NOMO-1 treated with dmso at 0.1 percent for 144 hours (cell line): ENCODE measurements at regions not wholly inside any gene's neighbourhood (a gene's known extent, or its start where the extent isn't known, plus 50 kb on each side); places are given as distances from the start of the nearest gene placed in this dataset.
"Not testable (repeated sequence)": the region's sequence is repeated elsewhere in the genome, so short reads cannot be mapped to it uniquely, and the experiment has no call there.

Experiments
- DNase-seq: peaks from one replicate; lab custom pipeline; 2025; ENCODE audit not compliant: unreplicated experiment; lab: John Stamatoyannopoulos, UW

DNA sequence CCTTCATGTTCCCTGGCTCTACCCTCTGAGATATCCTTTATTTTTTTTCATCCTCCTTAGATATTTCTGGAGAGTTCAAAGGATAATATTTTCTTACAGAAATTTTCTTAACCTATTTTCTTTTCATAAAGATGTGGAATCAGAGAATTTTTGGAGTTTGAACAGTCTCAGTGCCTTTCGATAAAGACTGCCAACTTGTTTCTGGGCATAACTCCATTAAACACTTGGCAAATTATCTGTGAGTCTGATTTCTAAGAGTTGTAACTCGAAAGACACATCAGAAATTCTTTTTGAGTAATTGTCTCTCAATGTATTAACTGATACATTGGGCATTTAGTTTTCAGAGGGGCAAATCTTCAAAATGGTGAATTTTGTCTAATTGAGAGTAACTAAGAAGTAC lies 1255.6 kb downstream of the NCAM2 start:
- no peak for DNase-seq

DNA sequence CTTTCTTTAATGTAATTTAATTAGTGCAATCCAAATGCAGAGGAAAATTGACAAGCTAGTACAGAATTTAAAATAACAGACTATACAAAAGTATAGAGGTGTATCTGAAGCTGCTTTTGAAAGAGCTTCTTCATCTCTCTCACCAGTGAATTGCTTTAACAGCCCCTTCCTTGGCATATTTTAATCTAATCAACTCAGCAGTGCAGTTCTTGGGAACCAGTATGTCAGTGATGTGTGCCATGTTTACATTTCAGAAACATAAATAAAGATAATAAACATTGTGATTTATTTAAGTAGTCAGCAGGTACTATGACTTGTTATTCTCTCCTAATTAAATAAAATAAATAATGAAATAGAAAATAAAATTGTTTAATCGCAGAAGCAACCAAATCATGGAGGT lies 1260.6 kb downstream of the NCAM2 start:
- no peak for DNase-seq

- DNase-seq = no peak
These were observed 1262.1 kb downstream of the NCAM2 start for GRCh38 chr21:22260274-22260673.

- DNase-seq = no peak
These were observed 1265.7 kb downstream of the NCAM2 start for GRCh38 chr21:22263890-22264289.

DNA sequence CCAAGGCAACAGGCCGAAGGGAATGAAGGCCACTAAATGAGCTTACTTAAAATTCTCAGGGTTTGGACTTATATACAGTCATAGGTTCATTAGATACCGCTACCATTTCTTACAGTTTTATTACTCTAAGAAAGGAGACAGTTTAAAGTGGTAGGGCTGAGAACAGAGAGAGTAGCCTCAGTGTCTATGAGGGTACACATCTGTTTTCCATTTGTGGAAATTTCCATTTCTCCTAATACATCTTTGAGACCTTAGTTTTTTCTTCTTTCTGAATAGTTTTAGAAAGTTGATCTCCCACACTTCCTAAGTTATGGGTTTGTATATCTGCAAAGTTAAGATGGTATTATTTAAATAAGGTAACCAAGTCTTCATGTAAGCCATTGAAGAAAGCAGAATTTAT lies 1279.1 kb downstream of the NCAM2 start:
- DNase-seq = no peak

GRCh38 chr21:22278366-22278765 lies 1280.2 kb downstream of the NCAM2 start:
- no peak for DNase-seq

- DNase-seq = no peak
These were observed 1282.6 kb downstream of the NCAM2 start for GRCh38 chr21:22280851-22281250.

- DNase-seq = no peak
These were observed 1290.8 kb downstream of the NCAM2 start for GRCh38 chr21:22288885-22289499.

GRCh38 chr21:22292144-22292543 lies 1293.9 kb downstream of the NCAM2 start:
- no peak for DNase-seq

DNA sequence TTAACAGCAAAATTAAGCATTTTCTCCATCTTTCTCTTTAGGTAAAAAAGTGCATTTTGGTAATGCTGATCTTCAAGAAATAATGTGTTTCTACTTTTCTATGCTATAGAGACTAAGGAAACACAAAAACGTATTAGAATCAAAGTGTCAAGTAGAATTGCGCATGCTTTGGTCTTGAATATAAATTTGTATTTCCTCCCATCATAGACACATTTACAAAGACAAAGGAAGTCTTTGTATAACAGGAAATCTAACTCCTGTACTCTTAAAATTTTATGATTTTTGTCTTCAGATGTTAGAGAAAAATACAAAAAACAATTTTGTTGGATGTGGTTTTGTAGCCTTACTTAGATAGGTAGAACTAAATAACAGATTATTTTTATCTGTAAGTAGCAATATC lies 1299.4 kb downstream of the NCAM2 start:
- no peak for DNase-seq

DNA sequence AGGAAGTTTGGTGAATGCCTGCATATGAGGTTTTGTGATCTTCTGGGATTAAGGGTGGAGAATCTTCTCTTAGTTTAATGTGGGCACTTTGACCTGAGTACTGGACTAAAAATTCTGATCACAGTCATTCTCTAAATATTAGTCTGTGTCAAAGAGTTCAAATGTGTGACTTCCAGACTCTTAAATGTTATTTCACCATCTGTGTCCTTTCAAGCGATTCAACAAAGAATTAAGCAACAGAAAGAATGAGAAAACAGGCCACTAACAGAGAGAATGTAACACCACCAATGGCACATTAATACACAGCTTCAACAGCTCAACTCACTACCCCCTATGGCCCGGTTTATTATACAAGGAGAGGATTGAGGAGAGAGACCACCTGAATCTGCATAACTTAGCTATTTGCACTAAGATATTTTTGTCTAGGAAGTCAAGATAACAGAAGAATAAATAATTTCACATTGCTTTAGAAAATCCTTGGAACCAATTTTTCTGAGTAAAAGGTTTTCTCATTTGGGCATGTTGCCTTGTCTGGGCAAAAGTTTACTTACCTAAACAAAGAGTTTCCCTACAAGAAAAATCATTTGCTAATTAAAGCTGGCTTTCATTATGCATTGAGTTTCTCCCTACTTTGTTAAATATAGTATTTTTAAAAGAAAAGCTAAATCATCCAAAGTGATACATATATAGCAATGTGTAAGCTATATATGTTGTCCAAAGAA lies 1313.7 kb downstream of the NCAM2 start:
- no peak for DNase-seq

- DNase-seq = no peak
These were observed 1316.8 kb downstream of the NCAM2 start for GRCh38 chr21:22314963-22315362.

DNA sequence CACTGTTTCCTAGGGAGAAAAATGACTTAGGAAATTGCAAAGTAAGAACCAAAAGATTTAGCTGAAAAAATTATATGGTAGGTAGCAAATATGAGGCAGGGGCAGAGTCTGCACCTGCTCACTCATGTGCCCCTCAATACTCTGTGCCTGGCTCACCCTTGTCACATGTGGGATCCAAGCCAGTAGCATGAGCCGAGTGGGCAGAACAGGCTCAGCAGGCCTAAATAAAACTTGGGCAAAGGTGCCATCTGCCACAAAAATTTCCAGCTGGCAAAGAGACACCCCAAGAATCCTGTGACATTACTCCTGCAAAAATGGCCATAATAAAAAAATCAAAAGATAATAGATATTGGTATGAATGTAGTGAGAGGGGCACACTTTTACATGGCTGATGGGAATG lies 1321.2 kb downstream of the NCAM2 start:
- DNase-seq = no peak

GRCh38 chr21:22342889-22343288 lies 1344.7 kb downstream of the NCAM2 start:
- DNase-seq = no peak

- DNase-seq = no peak
These were observed 1345.1 kb downstream of the NCAM2 start for GRCh38 chr21:22343303-22343702.

- no peak for DNase-seq
These were observed 1345.5 kb downstream of the NCAM2 start for GRCh38 chr21:22343721-22344120.

DNA sequence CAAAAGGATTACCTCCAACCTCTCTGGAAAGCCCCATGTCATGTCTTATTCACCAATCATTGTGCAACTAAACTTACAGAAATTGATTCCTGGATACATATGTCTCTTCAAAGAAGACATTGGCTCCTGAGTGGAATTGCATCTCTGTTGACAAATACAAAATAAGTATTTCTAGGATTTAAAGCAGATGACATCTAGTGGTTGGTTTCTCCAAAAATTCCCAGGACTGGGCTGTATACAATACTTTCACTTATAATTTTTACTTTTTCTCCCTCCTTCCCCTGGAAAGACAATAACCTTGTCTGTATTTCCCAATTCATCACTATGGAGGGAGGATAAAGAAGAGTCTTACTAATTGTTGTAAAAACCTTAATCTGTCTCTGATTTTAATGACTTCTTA lies 1347.4 kb downstream of the NCAM2 start:
- no peak for DNase-seq

DNA sequence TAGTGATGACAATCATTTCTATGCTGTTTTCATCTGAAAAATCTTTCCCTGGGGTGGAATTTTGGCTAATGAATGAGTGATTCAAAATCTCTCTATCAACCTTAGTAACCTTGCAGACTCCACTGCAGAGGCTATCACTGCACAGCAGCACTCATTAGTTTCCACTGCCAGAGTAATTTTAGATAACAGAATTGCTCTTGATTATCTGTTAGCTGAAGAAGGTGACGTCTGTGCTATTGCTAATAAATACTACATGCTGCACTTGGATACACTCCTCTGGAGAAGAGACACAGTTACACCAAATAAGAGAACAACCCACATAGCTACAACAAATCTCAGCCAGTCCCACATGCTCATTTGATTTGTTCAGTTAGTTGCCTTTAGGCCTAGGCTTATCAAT lies 1348.4 kb downstream of the NCAM2 start:
- DNase-seq = no peak

- DNase-seq = no peak
These were observed 1352.9 kb downstream of the NCAM2 start for GRCh38 chr21:22351076-22351475.

DNA sequence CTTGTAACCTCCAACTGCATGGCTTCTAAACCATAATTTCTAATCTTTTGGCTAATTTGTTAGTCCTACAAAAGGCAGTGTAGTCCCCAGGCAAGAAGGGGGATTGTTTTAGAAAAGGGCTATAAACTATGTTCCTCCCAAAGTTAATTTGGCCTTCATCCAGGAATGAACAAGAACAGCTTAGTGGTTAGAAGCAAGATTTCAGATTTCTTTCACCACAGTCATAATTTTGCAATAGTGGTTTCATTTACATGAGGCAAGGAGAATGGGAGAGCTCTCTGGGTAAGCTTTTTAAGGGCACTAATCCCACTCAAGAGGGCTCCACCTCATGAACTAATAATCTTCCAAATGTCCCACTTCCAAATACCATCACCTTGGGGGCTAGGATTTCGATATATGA lies 1353.9 kb downstream of the NCAM2 start:
- DNase-seq = no peak

- no peak for DNase-seq
These were observed 1357.7 kb downstream of the NCAM2 start for GRCh38 chr21:22355949-22356348.

DNA sequence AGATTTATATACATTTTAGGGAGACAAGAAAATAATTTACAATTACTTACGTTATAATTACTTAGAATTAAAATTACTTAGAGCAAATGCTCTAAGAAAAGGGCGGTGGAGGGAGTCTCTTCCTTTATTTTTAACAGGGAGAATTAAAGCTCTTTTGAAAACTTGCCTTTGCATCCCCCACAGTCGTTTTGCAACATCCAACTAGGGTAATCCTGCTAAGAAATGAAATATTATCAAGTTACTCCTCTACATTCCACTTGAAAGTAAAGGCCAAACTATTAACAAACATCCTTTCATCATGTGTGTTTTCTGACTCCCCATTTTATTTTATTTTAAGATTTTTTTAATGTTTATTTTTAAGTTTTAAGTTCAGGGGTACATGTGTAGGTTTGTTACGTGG lies 1358.5 kb downstream of the NCAM2 start:
- no peak for DNase-seq

DNA sequence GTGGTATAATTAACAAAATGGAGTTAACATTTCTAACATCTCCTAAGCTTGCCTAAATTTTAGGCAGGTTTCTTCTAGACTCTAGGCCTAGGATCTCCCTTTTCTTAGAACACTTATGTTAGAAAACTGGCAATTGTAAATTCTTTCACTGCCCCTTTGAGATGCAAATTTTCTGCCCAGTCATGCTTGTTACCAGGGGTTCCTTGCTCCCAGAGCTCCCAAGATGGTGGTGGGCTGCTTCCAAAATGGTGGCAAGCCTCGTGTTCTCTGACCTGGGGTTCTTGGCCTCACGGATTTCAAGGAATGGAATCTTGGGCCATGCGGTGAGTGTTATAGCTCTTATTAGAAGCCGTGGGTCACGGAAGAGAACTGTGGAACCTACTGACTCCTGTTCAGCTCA lies 1361.4 kb downstream of the NCAM2 start:
- DNase-seq = not testable (repeated sequence)
